Left lobe of liver (tissue), 2 donors: ENCODE measurements at regions not wholly inside any gene's neighbourhood (a gene's known extent, or its start where the extent isn't known, plus 50 kb on each side); places are given as distances from the start of the nearest gene placed in this dataset.

Experiments used
- ATAC-seq: fragments of 200-7000 bp; cut with Tn5 transposase; one replicate; pipeline ENCODE4 v1.9.1; 2020; ENCODE audit warnings: mild to moderate bottlenecking, moderate library complexity
- DNase-seq: peaks from one replicate; pipeline ENCODE4 v3.0.0-alpha.2; 2020; ENCODE audit warnings: low spot score
- donor health status: DM: no; HTN: no; CAD: no; lungs with moderate emphysema.
- donor health status: DM: no; HTN: yes; CAD: no.

GRCh38 chr16:86405319-86405718, 105.0 kb upstream of the FOXF1 start:
- ATAC-seq, result no peak
- no peak for DNase-seq

GRCh38 chr16:86406056-86406455, 104.3 kb upstream of the FOXF1 start:
- no peak for DNase-seq
- no peak for ATAC-seq

GRCh38 chr16:86408685-86409084, 101.6 kb upstream of the FOXF1 start:
- no peak for DNase-seq
- ATAC-seq, result no peak

DNA sequence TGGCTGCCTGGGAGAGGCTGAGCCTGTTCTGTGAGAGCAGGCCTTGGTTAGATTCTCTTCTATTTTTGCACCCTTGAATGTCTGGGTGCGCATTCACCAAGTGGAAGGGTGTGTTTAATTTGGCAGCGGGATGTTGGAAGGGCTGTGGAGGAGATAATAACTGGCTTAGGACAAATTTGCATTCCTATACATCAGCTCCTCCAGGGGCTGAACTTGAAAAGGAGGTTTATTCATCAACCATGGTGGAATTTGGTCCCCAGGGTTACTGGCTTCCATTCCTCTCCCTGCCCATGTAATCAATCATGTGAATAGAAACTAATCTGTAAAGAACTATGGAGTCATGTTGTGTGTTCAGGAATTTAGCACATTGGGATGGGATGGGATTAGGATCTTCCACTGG, 100.2 kb upstream of the FOXF1 start:
- ATAC-seq (no peak), DNase-seq (no peak)

- ATAC-seq, result no peak
- no peak for DNase-seq
Measured at GRCh38 chr16:86410529-86410928, 99.8 kb upstream of the FOXF1 start.

DNA sequence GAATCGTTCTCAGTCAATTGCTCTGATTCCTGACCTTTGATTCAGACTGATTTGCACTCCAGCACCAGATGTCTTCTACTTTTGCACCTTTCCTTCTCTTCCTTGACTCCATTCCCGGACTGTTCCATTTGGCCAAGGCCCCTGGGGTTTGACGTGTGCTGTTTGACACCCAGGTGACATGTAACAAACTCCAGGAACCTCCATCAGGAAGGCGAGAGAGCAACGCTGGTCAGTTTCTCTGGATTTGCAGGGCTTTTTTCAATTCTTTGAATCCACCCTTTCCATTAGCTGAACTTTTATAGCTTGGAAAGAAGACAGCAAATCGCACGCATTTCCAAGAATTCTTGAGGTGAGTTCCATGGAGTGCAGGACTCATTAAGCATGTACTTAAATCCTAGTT, 98.4 kb upstream of the FOXF1 start:
- DNase-seq (no peak), ATAC-seq (no peak)

DNA sequence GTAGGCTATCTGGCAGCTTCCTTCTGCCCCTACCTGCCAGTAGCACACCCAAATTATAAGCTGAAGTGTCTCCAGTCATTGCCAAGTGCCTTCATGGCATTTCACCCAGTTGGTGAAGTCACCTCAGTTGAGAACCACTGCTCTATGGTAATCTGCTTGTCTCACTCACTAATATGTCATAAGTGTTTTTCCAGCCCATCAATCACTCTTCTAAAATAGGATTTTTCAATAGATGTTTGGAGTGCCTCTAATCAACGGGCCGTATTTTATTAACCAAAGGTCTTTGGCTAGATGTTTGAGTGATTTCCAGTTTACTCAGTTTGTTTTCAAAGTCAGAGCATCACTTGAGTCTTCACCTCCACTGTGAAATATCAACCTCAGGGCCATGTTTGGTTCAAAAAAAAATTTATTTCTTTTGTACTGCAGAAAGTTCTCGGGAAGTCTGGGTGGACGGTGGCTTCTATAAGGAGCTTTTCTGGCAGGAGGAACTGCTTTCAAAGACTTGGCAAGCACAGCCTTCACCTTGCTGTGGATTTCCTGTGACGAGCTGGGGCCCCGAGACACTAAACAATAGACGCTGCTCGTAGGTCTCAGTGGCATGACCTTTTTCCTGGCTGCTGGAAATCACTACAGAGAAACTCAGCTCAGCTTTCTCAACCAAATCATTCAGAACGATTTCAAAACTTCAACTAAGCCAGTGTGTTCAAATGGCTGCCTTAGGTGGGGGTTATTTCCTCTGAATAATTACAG, 95.2 kb upstream of the FOXF1 start:
- DNase-seq, result no peak
- no peak for ATAC-seq

GRCh38 chr16:86418981-86419380, 91.3 kb upstream of the FOXF1 start:
- ATAC-seq (no peak), DNase-seq (no peak)

GRCh38 chr16:86419518-86419917, 90.8 kb upstream of the FOXF1 start:
- no peak for ATAC-seq

GRCh38 chr16:86421995-86422394, 88.3 kb upstream of the FOXF1 start:
- no peak for DNase-seq
- ATAC-seq, result no peak

More at GRCh38 chr16:86419518-86419917, 90.8 kb upstream of the FOXF1 start:
- DNase-seq, result no peak

GRCh38 chr16:86424398-86424797, 85.9 kb upstream of the FOXF1 start:
- ATAC-seq (no peak), DNase-seq (no peak)

DNA sequence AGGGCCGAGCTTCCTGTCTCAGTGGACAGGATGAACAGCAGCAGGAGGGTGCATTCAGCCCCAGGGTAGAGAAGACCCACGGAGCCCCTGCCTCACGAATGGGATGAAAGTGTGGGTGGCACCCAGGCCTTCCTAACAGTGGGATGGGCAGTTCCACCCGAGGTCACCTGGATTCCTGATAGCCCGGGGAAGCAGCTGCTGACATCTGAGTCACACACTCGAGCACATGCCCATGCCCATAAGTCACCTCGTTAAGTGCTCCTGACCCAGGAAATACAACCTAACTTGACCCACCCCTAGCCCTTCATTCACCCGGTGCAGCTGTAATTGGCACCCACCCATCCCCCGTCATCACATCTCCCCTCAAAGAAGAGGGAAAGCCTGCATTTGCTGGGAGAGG, 85.3 kb upstream of the FOXF1 start:
- DNase-seq (no peak), ATAC-seq (no peak)

- ATAC-seq, result no peak
- no peak for DNase-seq
Measured at GRCh38 chr16:86426063-86426642, 84.2 kb upstream of the FOXF1 start.

DNA sequence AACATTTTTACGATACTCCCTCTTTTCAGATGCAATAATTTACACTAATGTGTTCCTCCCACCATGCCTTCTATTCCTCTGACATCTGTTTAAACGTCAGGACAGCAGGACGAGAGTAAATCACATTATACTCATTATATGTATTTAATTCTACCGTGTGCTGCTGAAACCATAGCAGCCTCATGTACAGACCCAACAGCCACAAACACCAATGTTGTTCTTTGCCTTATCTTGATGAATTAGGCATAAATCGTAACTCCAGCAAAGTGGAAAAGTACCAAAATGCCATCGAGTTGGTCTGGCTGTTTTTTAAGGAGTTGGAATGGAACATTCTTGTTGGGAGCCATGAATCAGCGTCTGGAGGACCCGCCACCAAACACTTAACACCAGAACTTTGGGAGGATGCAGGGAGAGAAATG, 82.9 kb upstream of the FOXF1 start:
- DNase-seq (no peak), ATAC-seq (no peak)

DNA sequence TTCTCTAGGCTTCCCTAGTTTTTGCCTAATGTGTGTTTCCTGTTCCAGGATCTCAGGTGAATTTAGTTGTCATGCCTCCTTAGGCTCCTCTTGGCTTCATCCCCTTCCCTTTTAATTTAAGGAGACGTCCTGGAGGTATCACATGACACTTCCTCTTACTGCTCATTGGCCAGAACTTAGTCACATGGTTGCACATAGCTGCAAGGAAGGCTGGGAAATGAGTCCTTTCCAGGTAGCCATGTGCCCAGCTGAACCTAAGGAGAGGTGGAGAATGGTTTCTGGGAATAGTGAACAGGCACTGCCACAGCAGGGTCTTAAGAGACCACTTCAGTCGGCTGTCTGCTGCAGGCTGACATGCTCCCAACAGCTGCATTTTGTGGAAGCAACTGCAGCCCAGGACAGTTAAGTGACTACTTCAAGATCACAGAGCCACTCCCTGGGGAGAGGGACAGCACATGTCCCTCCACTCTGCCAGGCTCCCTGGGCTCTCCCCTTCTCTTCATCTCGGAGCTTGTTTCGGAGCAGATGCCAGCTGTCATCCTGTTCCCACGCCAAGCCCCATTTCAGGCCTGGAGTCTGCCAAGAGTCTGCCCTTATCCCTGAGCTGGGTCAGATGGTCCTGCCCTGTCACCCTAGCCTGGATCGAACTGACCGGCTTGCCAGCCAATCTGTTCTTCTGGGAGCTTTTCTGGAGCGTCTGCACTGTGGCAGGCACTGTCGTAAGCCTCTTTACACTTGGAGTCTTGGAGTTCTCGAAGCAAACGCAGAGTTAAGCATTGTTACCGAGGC, 81.4 kb upstream of the FOXF1 start:
- DNase-seq (no peak), ATAC-seq (no peak)

DNA sequence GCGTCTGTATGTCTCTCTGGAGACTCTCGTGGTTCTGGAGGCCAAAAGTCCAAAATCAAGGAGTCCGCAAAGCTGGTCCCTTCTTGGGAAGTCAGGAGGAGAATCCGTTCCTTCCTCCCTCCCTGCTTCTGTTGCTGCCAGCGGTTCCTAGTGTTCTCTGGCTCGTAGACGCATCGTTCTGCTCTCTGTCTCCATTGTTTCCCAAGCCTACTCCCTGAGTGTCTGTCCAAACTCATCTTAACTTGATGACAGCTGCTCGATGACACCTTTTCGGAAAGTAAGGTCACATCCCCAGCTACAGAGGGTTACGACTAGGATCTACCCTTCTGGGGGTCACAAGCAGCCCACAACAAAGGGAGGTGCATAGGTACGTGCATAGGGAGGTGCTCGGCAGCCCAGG, 80.7 kb upstream of the FOXF1 start:
- DNase-seq, result no peak
- no peak for ATAC-seq

DNA sequence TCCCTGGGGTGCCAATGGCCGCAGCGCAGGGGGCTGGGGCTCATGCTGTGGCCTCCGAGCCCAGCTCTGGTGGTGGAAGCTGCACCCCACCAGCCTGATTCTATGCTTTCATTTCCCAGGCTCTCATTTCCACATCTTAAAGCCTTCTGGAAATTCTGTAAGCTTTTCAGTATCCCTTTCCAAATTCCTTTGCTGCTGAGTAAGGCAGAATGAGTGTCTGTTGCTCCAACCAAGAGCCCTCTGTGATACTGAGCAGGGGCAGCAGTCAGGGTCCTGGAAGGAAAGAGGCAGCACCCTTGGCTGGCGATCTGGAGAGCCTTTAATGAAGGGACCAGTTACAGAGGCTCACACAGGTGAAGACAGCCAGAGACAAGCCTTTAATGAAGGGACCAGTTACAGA, 79.5 kb upstream of the FOXF1 start:
- no peak for ATAC-seq
- no peak for DNase-seq

DNA sequence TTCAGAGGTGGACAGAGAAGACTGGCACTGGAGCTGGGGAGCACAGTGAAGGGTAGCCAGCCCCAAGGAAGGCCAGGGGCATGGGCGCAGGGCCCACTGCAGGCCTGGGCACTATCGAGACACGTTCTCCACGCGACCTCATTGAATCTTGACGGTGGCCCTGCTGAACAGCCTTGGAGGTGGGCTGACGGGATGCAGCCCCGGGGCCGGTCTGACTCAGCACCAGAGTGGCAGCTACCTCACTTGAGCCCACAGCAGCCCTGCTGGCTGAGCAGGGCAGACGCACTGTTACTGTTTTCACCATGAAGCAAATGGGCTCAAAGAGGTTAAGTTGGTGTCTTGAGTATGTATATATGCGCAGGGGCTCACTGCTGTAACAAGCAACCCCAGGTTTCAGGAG, 78.8 kb upstream of the FOXF1 start:
- no peak for DNase-seq
- no peak for ATAC-seq

GRCh38 chr16:86432048-86432447, 78.3 kb upstream of the FOXF1 start:
- DNase-seq (no peak), ATAC-seq (no peak)

DNA sequence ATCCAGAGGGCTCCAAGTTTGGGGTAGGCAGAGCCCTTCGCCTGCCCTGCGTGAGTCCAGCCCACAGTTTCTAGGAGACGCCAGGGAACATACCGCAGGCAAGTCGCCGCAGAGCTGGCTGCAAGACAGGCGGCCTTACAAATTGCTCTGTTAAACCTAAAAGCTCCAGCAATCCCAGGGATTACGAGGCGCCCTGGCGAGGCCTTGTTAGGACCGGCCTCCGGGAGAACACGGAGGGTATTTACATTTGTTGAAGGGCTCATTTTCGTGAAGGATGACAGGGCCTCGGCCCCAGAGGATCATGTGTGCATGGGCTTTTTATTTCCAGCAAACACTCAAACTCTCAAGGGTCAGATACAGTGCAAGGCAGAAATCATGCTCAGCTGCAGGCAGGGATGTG, 77.6 kb upstream of the FOXF1 start:
- DNase-seq (no peak), ATAC-seq (no peak)

DNA sequence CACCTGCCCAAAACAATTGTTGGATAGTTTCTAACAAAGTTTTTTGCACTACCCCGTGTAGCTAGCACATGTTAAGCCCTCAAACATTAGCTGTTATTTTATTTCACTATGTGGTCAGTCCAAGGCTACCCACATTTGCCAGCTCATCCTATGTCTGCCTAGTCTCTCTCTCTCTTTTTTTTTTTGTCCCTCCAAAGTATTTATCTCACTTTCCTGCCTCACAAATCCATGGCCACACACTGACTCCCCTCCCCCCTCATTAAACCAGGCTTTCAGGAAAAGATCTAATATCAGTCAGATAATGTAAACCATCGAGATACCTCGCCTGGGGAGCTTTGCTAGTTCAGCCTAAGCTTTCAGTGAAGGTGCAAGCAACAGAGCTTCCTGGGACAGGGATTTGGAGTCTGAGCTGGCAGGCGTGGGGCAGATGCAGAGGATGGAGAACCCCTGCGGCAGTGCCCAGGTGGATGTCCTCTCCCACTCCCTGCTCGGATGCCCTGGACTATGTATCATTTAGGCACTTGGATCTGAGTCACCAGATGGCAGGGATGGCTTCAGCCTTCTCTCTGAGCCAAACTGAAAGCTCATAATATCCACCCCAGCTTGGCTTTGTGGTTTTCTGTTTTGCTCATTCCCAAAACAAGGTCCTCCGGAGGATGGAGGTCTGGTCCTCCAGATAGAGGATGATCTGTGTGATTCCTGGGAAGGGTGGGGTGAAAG, 73.7 kb upstream of the FOXF1 start:
- ATAC-seq, result no peak

GRCh38 chr16:86437348-86437747, 73.0 kb upstream of the FOXF1 start:
- DNase-seq (no peak), ATAC-seq (no peak)

More for the DNA sequence above, 73.7 kb upstream of the FOXF1 start:
- DNase-seq, result no peak
